Stimulated activated naive B cell treated with anti-CD40 and anti-IgM and Interleukin-4, amounts not matched to agents 10 μg/mL and 1 μg/mL and 100 μg/mL, for 72 hours (primary cell): ENCODE measurements at regions not wholly inside any gene's neighbourhood (a gene's known extent, or its start where the extent isn't known, plus 50 kb on each side); places are given as distances from the start of the nearest gene placed in this dataset.

Source experiments
- ATAC-seq, 2 donors: fragments of 150-1000 bp; cut with Tn5 transposase; replicated peaks; 2 replicates each; pipeline ENCODE4 v1.10.0; 2021; ENCODE audit warnings: moderate library complexity in 1 of 2
- DNase-seq: peaks from one replicate; pipeline ENCODE4 v3.0.0; 2021
- H3K27ac Mint-ChIP-seq: one replicate; pipeline ENCODE4 v1.8.0; 2022; ENCODE audit warnings: mild to moderate bottlenecking, mixed read lengths
- H3K27me3 Mint-ChIP-seq, 2 donors: one replicate each; pipeline ENCODE4 v1.8.0; 2022; ENCODE audit warnings: mixed read lengths in 2 of 2
- H3K36me3 Mint-ChIP-seq, 2 donors: one replicate each; pipeline ENCODE4 v1.8.0; 2022; ENCODE audit warnings: mixed read lengths in 2 of 2, mild to moderate bottlenecking in 1 of 2
- H3K4me1 Mint-ChIP-seq, 2 donors: one replicate each; pipeline ENCODE4 v1.8.0; 2022; ENCODE audit warnings: mixed read lengths in 2 of 2, mild to moderate bottlenecking in 1 of 2
- H3K4me3 Mint-ChIP-seq, 2 donors: one replicate each; pipeline ENCODE4 v1.8.0; 2022; ENCODE audit warnings: mild to moderate bottlenecking in 2 of 2, mixed read lengths in 2 of 2, moderate library complexity in 1 of 2
- H3K9me3 Mint-ChIP-seq, 2 donors: one replicate each; pipeline ENCODE4 v1.8.0; 2022; ENCODE audit warnings: mixed read lengths in 2 of 2, mild to moderate bottlenecking in 1 of 2

DNA sequence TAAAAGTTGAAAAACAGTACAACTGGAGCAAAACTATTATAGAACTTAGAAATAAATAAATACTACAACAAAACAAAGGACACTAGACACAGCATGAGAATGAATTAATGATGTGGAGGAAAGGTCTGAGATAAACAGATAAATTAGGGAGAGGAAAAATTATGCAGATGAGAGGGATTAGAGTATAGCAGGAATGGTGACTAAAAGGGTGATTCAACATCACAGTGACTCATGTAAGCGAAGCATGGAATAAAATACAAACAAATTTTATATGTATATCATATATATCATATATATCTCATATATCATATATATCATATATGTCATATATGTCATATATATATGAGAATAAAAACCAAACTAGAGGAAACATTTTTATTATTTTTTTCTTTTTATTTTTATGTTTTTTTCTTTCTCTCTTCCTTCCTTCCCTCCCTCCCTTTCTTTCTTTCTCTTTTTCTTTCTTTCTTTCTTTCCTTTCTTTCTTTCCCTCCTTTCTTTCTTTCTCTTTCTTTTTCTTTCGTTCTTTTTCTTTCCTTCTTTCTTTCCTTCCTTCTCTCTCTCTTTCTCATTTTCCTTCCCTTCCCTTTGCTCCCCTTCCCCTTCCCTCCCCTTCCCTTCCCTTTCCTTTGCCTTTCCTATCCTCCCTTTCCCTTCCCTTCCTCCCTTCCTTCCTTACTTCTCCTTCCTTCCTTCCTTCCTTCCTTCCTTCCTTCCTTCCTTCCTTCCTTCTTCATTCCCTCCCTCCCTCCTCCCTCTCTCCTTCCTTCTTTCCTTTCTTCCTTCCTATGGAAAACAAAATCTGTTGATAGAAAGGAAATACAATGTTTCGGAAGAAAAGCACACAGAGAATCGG, 1014.6 kb downstream of the GRIK2 start:
- H3K4me1 Mint-ChIP-seq = no peaks in the 10 kb centered on the region
- H3K27me3 Mint-ChIP-seq = no peaks in the 10 kb centered on the region
- DNase-seq = no peak

DNA sequence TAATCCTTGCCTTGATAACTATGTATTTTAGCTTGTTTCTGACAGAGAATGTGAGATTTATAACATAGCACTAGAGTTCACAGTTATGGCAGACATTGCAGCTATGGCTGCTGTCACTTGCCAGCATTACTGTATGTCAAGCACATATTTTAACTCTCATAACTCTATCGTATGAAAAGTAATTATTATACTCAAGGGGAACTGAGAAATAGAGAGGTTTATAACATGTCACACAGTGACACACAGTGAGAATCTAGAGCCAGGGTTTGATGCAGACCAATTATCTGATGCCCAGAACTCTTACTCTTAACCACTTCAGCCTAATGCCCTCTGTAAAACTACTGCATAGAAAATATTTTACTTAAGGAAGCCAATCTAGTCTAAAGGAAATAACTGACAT, 1012.4 kb downstream of the GRIK2 start:
- H3K4me3 Mint-ChIP-seq = no peak overlapping the region
- H3K4me1 Mint-ChIP-seq = no peaks in the 10 kb centered on the region
- H3K27me3 Mint-ChIP-seq = no peaks in the 10 kb centered on the region
- no peak overlapping the region for H3K27ac Mint-ChIP-seq
- ATAC-seq (no peak), DNase-seq (no peak)
- peaks cover 0 to 1% of the 10 kb centered on the region in 2 donors for H3K9me3 Mint-ChIP-seq
- no peaks in the 10 kb centered on the region for H3K36me3 Mint-ChIP-seq

More for the DNA sequence above, 1014.6 kb downstream of the GRIK2 start:
- Mint-ChIP-seq H3K4me3 (no peak overlapping the region), H3K9me3 (peaks cover 0 to 1% of the 10 kb centered on the region in 2 donors), H3K36me3 (no peaks in the 10 kb centered on the region), H3K27ac (no peak overlapping the region)
- ATAC-seq = no peak

GRCh38 chr6:102402635-102403329, 1009.3 kb downstream of the GRIK2 start:
- H3K36me3 Mint-ChIP-seq = no peaks in the 10 kb centered on the region
- no peak for DNase-seq
- H3K27me3 Mint-ChIP-seq = no peaks in the 10 kb centered on the region
- no peak overlapping the region for H3K4me3 Mint-ChIP-seq
- H3K4me1 Mint-ChIP-seq = no peaks in the 10 kb centered on the region
- ATAC-seq = no peak
- H3K9me3 Mint-ChIP-seq = peaks cover 0 to 2% of the 10 kb centered on the region in 2 donors
- no peak overlapping the region for H3K27ac Mint-ChIP-seq

- DNase-seq (no peak), ATAC-seq (no peak)
- Mint-ChIP-seq H3K27ac (no peak overlapping the region), H3K27me3 (no peaks in the 10 kb centered on the region), H3K9me3 (peaks cover 0 to 6% of the 10 kb centered on the region in 2 donors), H3K4me1 (no peaks in the 10 kb centered on the region), H3K36me3 (no peaks in the 10 kb centered on the region), H3K4me3 (no peak overlapping the region)
Observed at GRCh38 chr6:102398788-102399390, 1005.4 kb downstream of the GRIK2 start.

DNA sequence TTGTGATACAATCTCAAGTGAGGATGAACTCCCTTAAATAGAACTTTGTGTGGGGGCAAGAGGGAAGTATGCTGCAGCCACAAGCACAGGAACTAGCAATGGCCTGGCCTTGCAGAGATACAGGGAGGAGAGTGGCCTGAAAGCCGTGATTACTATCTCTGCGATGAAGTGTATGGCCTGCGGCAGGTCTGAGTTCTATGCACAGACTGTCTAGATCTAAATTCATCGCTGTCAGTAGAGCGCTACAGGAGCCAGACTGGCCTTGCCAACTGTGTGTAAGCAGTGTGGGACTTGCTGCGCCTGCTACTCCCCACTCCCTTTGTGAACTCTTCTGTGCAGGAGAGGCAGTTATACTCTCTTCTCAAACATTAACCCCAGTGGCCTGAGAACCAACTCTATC, 997.0 kb downstream of the GRIK2 start:
- no peak for ATAC-seq
- Mint-ChIP-seq H3K27me3 (no peaks in the 10 kb centered on the region), H3K9me3 (peaks cover 0 to 9% of the 10 kb centered on the region in 2 donors), H3K27ac (no peak overlapping the region), H3K4me3 (no peak overlapping the region), H3K36me3 (no peaks in the 10 kb centered on the region), H3K4me1 (no peaks in the 10 kb centered on the region)
- DNase-seq = no peak

DNA sequence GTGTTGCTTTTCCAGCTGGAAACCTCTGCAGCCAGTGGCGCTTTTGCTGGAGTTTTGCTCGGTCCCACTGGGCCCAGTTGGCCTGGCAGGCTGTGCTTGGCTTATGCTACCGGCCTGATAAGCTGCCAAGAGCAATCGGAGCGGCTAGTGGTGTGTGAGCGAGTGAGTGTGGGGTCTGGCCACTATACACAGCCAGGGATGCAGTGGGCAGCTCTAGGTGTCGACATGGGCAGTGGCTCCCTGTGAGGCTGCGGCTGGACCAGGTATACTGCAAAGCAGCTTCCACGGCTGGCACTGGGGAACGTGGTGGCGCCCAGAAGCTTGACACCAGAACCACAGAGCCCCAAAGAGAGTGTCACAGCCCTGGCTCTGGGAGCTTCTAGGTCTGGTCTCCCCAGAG, 996.5 kb downstream of the GRIK2 start:
- peaks cover 0 to 9% of the 10 kb centered on the region in 2 donors for H3K9me3 Mint-ChIP-seq
- H3K27me3 Mint-ChIP-seq = no peaks in the 10 kb centered on the region
- no peaks in the 10 kb centered on the region for H3K36me3 Mint-ChIP-seq
- no peaks in the 10 kb centered on the region for H3K4me1 Mint-ChIP-seq
- H3K4me3 Mint-ChIP-seq = no peak overlapping the region
- ATAC-seq = no peak
- no peak overlapping the region for H3K27ac Mint-ChIP-seq
- DNase-seq = no peak

DNA sequence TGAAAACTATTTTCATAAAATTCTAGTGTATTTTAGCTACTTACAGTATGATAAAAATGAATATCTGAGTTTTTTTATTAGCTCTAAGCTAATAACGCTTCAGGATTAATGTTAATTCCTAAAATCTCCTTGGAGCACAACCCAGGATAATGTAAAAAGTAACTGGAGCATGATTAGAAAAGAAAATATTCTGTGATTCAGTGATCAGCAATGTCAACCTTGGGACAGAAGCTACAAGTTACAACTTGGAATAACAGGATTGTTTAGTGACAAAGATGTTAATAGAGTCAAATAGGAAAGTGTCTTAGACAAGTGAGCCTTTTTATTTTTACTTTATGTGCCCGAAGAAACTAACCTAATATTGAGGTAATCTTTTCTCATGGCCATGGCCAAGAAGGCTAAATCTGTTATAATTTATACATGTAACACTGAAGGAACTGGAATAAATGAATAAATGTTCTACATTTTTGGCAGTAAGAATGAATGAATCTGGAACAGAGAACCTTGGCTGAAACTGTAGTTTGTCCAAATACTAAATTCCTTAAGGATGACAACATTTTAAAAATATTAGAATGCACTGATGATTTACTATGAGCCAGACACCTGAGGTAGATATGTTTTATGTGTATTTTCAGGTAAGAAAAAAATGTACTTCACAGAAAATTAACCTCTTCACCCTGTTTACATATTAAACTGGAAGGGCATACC, 994.0 kb downstream of the GRIK2 start:
- H3K36me3 Mint-ChIP-seq = no peaks in the 10 kb centered on the region
- no peak overlapping the region for H3K27ac Mint-ChIP-seq
- H3K4me1 Mint-ChIP-seq = no peaks in the 10 kb centered on the region
- no peaks in the 10 kb centered on the region for H3K9me3 Mint-ChIP-seq
- DNase-seq = no peak
- H3K4me3 Mint-ChIP-seq = no peak overlapping the region
- ATAC-seq = no peak
- H3K27me3 Mint-ChIP-seq = no peaks in the 10 kb centered on the region

DNA sequence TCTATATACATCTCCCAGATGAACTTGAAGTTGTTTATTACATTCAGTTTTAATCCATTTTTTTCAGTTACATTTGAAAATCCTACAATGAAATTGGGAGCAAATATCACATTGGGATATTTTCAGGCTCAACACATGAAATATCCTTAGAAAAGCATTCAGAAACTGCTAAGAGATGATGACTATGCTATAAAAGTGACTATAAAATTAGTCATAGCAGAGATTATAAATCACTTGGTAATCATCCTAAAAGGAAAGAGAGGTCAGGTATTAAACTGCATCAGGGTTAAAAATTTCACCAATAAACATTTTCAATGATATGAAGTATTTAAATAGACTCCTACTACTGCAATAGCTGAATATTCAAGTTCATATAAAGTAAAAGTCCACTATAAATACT, 987.7 kb downstream of the GRIK2 start:
- H3K27ac Mint-ChIP-seq = no peak overlapping the region

GRCh38 chr6:102356170-102356569, 962.7 kb downstream of the GRIK2 start:
- no peak for DNase-seq
- no peaks in the 10 kb centered on the region for H3K4me1 Mint-ChIP-seq
- no peak overlapping the region for H3K27ac Mint-ChIP-seq
- H3K36me3 Mint-ChIP-seq = no peaks in the 10 kb centered on the region
- no peak for ATAC-seq
- H3K4me3 Mint-ChIP-seq = no peak overlapping the region
- H3K27me3 Mint-ChIP-seq = no peaks in the 10 kb centered on the region
- H3K9me3 Mint-ChIP-seq = peaks cover 0 to 2% of the 10 kb centered on the region in 2 donors

More for the DNA sequence above, 987.7 kb downstream of the GRIK2 start:
- Mint-ChIP-seq H3K36me3 (no peaks in the 10 kb centered on the region), H3K27me3 (no peaks in the 10 kb centered on the region), H3K4me3 (no peak overlapping the region), H3K9me3 (no peaks in the 10 kb centered on the region), H3K4me1 (no peaks in the 10 kb centered on the region)
- no peak for ATAC-seq
- DNase-seq = no peak

GRCh38 chr6:102355578-102355977, 962.1 kb downstream of the GRIK2 start:
- Mint-ChIP-seq H3K4me1 (no peaks in the 10 kb centered on the region), H3K4me3 (no peak overlapping the region), H3K27ac (no peak overlapping the region), H3K9me3 (peaks cover 0 to 2% of the 10 kb centered on the region in 2 donors), H3K27me3 (no peaks in the 10 kb centered on the region), H3K36me3 (no peaks in the 10 kb centered on the region)
- ATAC-seq = no peak
- no peak for DNase-seq

DNA sequence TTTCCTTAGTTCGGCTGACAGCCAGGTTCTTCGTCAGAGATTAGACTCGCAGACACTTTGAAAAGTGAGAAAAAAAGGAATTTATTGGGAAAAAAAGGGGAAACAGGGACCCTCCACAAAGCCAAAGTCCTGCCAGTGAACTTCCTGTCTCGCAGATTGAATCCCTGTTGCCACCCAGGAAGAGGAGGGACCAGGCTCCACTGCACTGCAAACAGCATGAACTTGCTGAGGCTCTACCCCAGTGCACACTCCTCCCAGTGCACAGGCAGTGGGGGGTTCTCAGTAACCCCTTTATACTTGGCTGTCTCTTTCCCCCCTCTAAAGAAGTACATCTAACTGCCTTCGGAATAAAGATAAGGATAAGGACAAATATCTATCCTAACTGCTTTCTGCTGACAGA, 959.0 kb downstream of the GRIK2 start:
- Mint-ChIP-seq H3K4me3 (no peak overlapping the region), H3K27me3 (no peaks in the 10 kb centered on the region), H3K4me1 (no peaks in the 10 kb centered on the region), H3K36me3 (no peaks in the 10 kb centered on the region), H3K9me3 (peaks cover 0 to 2% of the 10 kb centered on the region in 2 donors), H3K27ac (no peak overlapping the region)
- ATAC-seq (no peak), DNase-seq (no peak)

- Mint-ChIP-seq H3K4me3 (no peak overlapping the region), H3K36me3 (no peaks in the 10 kb centered on the region), H3K9me3 (peaks cover 0 to 4% of the 10 kb centered on the region in 2 donors), H3K4me1 (no peaks in the 10 kb centered on the region), H3K27ac (no peak overlapping the region), H3K27me3 (no peaks in the 10 kb centered on the region)
- ATAC-seq (no peak), DNase-seq (no peak)
Observed at GRCh38 chr6:102344769-102345168, 951.3 kb downstream of the GRIK2 start.

GRCh38 chr6:102340311-102340710, 946.8 kb downstream of the GRIK2 start:
- H3K4me1 Mint-ChIP-seq = no peaks in the 10 kb centered on the region
- DNase-seq (no peak), ATAC-seq (no peak)
- H3K27ac Mint-ChIP-seq = no peak overlapping the region
- H3K4me3 Mint-ChIP-seq = no peak overlapping the region
- H3K9me3 Mint-ChIP-seq = peaks cover 0 to 1% of the 10 kb centered on the region in 2 donors
- no peaks in the 10 kb centered on the region for H3K27me3 Mint-ChIP-seq
- no peaks in the 10 kb centered on the region for H3K36me3 Mint-ChIP-seq

DNA sequence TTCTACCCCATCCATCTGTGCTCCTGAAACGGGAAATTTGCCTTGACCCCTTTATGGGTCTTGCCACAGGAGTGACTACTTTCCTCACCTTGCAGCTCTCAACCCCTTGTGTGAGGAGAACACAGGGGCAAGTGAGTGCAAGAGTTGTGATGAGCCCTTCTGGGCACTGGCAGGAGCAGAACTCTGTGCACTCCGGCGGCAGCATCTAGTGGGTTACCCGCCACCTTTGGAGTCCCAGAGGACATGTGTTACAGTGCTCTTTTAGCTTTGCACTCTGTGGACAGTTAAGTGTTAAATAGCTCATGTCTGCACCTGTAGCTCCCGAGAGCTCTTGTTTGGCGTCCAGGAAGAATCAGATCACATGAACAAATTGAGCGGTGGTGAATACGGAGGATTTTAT, 940.2 kb downstream of the GRIK2 start:
- Mint-ChIP-seq H3K4me1 (no peaks in the 10 kb centered on the region), H3K27ac (no peak overlapping the region), H3K27me3 (no peaks in the 10 kb centered on the region), H3K36me3 (no peaks in the 10 kb centered on the region), H3K4me3 (no peak overlapping the region), H3K9me3 (peaks cover 4 to 5% of the 10 kb centered on the region in 2 donors)
- no peak for ATAC-seq
- no peak for DNase-seq
